ENCODE measurements at regions not wholly inside any gene's neighbourhood (a gene's known extent, or its start where the extent isn't known, plus 50 kb on each side); places are given as distances from the start of the nearest gene placed in this dataset.

- TF ChIP-seq CTCF (IDR thresholded peaks at IDR 0.05): no peak
- H3K27me3 ChIP-seq: no peaks in the 10 kb centered on the region
- H3K27ac ChIP-seq: no peak overlapping the region
Measured at GRCh38 chr12:42968426-42968825, 378.9 kb upstream of the PRICKLE1 start.

GRCh38 chr12:42967850-42968249, 378.3 kb upstream of the PRICKLE1 start:
- peaks cover 0 to 9% of the 10 kb centered on the region in 2 donors for H3K4me1 ChIP-seq
- H3K36me3 ChIP-seq: no peaks in the 10 kb centered on the region
- no peak overlapping the region for H3K27ac ChIP-seq
- H3K4me3 ChIP-seq: no peak overlapping the region
- TF ChIP-seq CTCF (IDR thresholded peaks at IDR 0.05): no peak
- no peak for DNase-seq (ENCODE audit: low spot score)
- H3K27me3 ChIP-seq: no peaks in the 10 kb centered on the region
- peaks cover 0 to 7% of the 10 kb centered on the region in 2 donors for H3K9me3 ChIP-seq

More at GRCh38 chr12:42968426-42968825, 378.9 kb upstream of the PRICKLE1 start:
- DNase-seq (ENCODE audit: low spot score): no peak
- Histone ChIP-seq H3K4me1 (peaks cover 0 to 9% of the 10 kb centered on the region in 2 donors), H3K4me3 (no peak overlapping the region), H3K36me3 (no peaks in the 10 kb centered on the region), H3K9me3 (peaks cover 0 to 7% of the 10 kb centered on the region in 2 donors)

- DNase-seq (ENCODE audit: low spot score): no peak
- Histone ChIP-seq H3K4me3 (no peak overlapping the region), H3K4me1 (no peaks in the 10 kb centered on the region), H3K9me3 (no peaks in the 10 kb centered on the region), H3K27me3 (no peaks in the 10 kb centered on the region), H3K27ac (no peak overlapping the region), H3K36me3 (no peaks in the 10 kb centered on the region)
- TF ChIP-seq CTCF (IDR thresholded peaks at IDR 0.05): no peak
Measured at GRCh38 chr12:42963988-42964387, 374.4 kb upstream of the PRICKLE1 start.

- Histone ChIP-seq H3K4me1 (no peaks in the 10 kb centered on the region), H3K4me3 (no peak overlapping the region), H3K36me3 (no peaks in the 10 kb centered on the region), H3K27ac (no peak overlapping the region), H3K27me3 (no peaks in the 10 kb centered on the region), H3K9me3 (no peaks in the 10 kb centered on the region)
- DNase-seq (ENCODE audit: low spot score): no peak
- no peak for TF ChIP-seq CTCF (IDR thresholded peaks at IDR 0.05)
Measured at GRCh38 chr12:42962384-42962783, 372.8 kb upstream of the PRICKLE1 start.

GRCh38 chr12:42961395-42961794, 371.8 kb upstream of the PRICKLE1 start:
- Histone ChIP-seq H3K36me3 (no peaks in the 10 kb centered on the region), H3K27ac (no peak overlapping the region), H3K4me1 (no peaks in the 10 kb centered on the region), H3K4me3 (no peak overlapping the region), H3K27me3 (no peaks in the 10 kb centered on the region), H3K9me3 (no peaks in the 10 kb centered on the region)
- no peak for TF ChIP-seq CTCF (IDR thresholded peaks at IDR 0.05)
- no peak for DNase-seq (ENCODE audit: low spot score)

GRCh38 chr12:42960087-42960527, 370.6 kb upstream of the PRICKLE1 start:
- no peak for TF ChIP-seq CTCF (IDR thresholded peaks at IDR 0.05)
- no peak overlapping the region for H3K4me3 ChIP-seq
- H3K27ac ChIP-seq: no peak overlapping the region
- H3K27me3 ChIP-seq: no peaks in the 10 kb centered on the region
- no peaks in the 10 kb centered on the region for H3K36me3 ChIP-seq
- H3K4me1 ChIP-seq: no peaks in the 10 kb centered on the region
- no peaks in the 10 kb centered on the region for H3K9me3 ChIP-seq
- DNase-seq (ENCODE audit: low spot score): no peak
